Mesendoderm (in vitro differentiated cells): ENCODE measurements at regions not wholly inside any gene's neighbourhood (a gene's known extent, or its start where the extent isn't known, plus 50 kb on each side); places are given as distances from the start of the nearest gene placed in this dataset.

ENCODE experiments used
- DNase-seq: peaks from one replicate; pipeline ENCODE4 v3.0.0; 2013
- H2AK5ac ChIP-seq: 2 replicates; pipeline ENCODE4 v1.6.1; 2013; ENCODE audit warnings: low read length, inconsistent platforms
- H2BK120ac ChIP-seq: 2 replicates; pipeline ENCODE4 v1.6.1; 2013; ENCODE audit warnings: low read depth, mild to moderate bottlenecking, low read length, moderate library complexity, mixed read lengths
- H2BK15ac ChIP-seq: replicated peaks from 2 replicates; pipeline ENCODE4 v1.6.1; 2013; ENCODE audit warnings: low read depth, mild to moderate bottlenecking, moderate library complexity
- H2BK5ac ChIP-seq: 2 replicates; pipeline ENCODE4 v1.6.1; 2013; ENCODE audit warnings: low read length, inconsistent platforms
- H3K18ac ChIP-seq: 2 replicates; pipeline ENCODE4 v1.6.1; 2013; ENCODE audit warnings: mild to moderate bottlenecking, low read length, mixed read lengths
- H3K23ac ChIP-seq: one replicate; pipeline ENCODE4 v1.6.1; 2013; ENCODE audit warnings: low read length
- H3K27ac ChIP-seq: 2 replicates; pipeline ENCODE4 v1.5.1; 2013; ENCODE audit warnings: low read depth, mild to moderate bottlenecking, inconsistent platforms, low read length, moderate library complexity
- H3K27me3 ChIP-seq: 2 replicates; pipeline ENCODE4 v1.6.1; 2013; ENCODE audit warnings: low read length, control low read depth, mild to moderate bottlenecking, inconsistent platforms; ENCODE audit not compliant: insufficient read depth, poor library complexity
- H3K36me3 ChIP-seq: 2 replicates; pipeline ENCODE4 v1.6.1; 2013; ENCODE audit warnings: low read length, inconsistent platforms; ENCODE audit not compliant: control insufficient read depth, insufficient read depth
- H3K4ac ChIP-seq: one replicate; pipeline ENCODE4 v1.6.1; 2013; ENCODE audit warnings: low read depth, mild to moderate bottlenecking, low read length, moderate library complexity
- H3K4me1 ChIP-seq: 2 replicates; pipeline ENCODE4 v1.6.1; 2013; ENCODE audit warnings: low read depth, low read length, inconsistent platforms; ENCODE audit not compliant: control insufficient read depth
- H3K4me2 ChIP-seq: 2 replicates; pipeline ENCODE4 v1.6.1; 2013; ENCODE audit warnings: low read length
- H3K4me3 ChIP-seq: 2 replicates; pipeline ENCODE4 v1.5.1; 2013; ENCODE audit warnings: mild to moderate bottlenecking, low read length
- H3K56ac ChIP-seq: one replicate; pipeline ENCODE4 v1.6.1; 2013; ENCODE audit warnings: low read length
- H3K79me1 ChIP-seq: 2 replicates; pipeline ENCODE4 v1.6.1; 2013; ENCODE audit warnings: low read length, inconsistent platforms
- H3K79me2 ChIP-seq: 2 replicates; pipeline ENCODE4 v1.6.1; 2013; ENCODE audit warnings: mild to moderate bottlenecking, low read length; ENCODE audit not compliant: control insufficient read depth, insufficient read depth
- H3K9ac ChIP-seq: 2 replicates; pipeline ENCODE4 v1.6.1; 2013; ENCODE audit warnings: low read length, inconsistent platforms
- H4K5ac ChIP-seq: one replicate; pipeline ENCODE4 v1.6.1; 2013; ENCODE audit warnings: low read length
- H4K8ac ChIP-seq: one replicate; pipeline ENCODE4 v1.6.1; 2013; ENCODE audit warnings: low read depth, mild to moderate bottlenecking, control low read depth, low read length, moderate library complexity
- WGBS: extraction: QIAGEN DNeasy Blood & Tissue Kit; methylation state at CpG from one replicate; pipeline ENCODE4 v1.1.7; 2013; ENCODE audit warnings: low lambda C conversion rate, missing lambda C conversion rate; ENCODE audit not compliant: insufficient coverage; ENCODE audit errors: extremely low coverage; 5-methylcytosine and 5-hydroxymethylcytosine counted together

- Histone ChIP-seq H2BK15ac (no peak overlapping the region), H2BK120ac (peak overlapping the region; percentile 54), H3K36me3 (no peaks in the 10 kb centered on the region), H3K27ac (no peak overlapping the region), H4K8ac (no peak overlapping the region), H4K5ac (no peak overlapping the region), H2BK5ac (no peak overlapping the region), H3K79me1 (no peaks in the 10 kb centered on the region), H3K18ac (no peak overlapping the region), H2AK5ac (no peak overlapping the region), H3K4me2 (no peak overlapping the region), H3K27me3 (no peaks in the 10 kb centered on the region), H3K79me2 (no peaks in the 10 kb centered on the region), H3K56ac (no peak overlapping the region), H3K4me3 (no peak overlapping the region), H3K4ac (no peak overlapping the region), H3K4me1 (peaks cover 6% of the 10 kb centered on the region), H3K9ac (no peak overlapping the region), H3K23ac (no peak overlapping the region)
- DNase-seq = no peak
- no CpG with 5 or more reads among the region's 6 CpGs for WGBS
These were observed 150.8 kb downstream of the AQP4 start for GRCh38 chr18:26714739-26715138.

- Histone ChIP-seq H3K4me1 (peaks cover 11% of the 10 kb centered on the region), H2BK120ac (no peak overlapping the region), H3K36me3 (no peaks in the 10 kb centered on the region), H3K79me2 (no peaks in the 10 kb centered on the region), H2BK15ac (no peak overlapping the region), H2BK5ac (no peak overlapping the region), H3K9ac (no peak overlapping the region), H2AK5ac (no peak overlapping the region), H3K4ac (no peak overlapping the region), H3K4me3 (no peak overlapping the region), H4K8ac (no peak overlapping the region), H3K18ac (no peak overlapping the region), H3K79me1 (no peaks in the 10 kb centered on the region), H3K23ac (no peak overlapping the region), H3K4me2 (no peak overlapping the region), H3K56ac (no peak overlapping the region), H4K5ac (no peak overlapping the region), H3K27ac (no peak overlapping the region), H3K27me3 (no peaks in the 10 kb centered on the region)
- DNase-seq = no peak
- 100% methylated on average over 2 of the region's 3 CpGs for WGBS
These were observed 153.8 kb downstream of the AQP4 start for GRCh38 chr18:26711756-26712155.

GRCh38 chr18:26710470-26711096, 154.9 kb downstream of the AQP4 start:
- WGBS = no CpG with 5 or more reads among the region's 4 CpGs
- DNase-seq = peak; percentile 90
- peak overlapping the region; percentile 57 for H2BK15ac ChIP-seq
- no peak overlapping the region for H3K4me2 ChIP-seq
- H3K27ac ChIP-seq = peak overlapping the region; percentile 67
- H3K23ac ChIP-seq = no peak overlapping the region
- peaks cover 11% of the 10 kb centered on the region for H3K4me1 ChIP-seq
- H3K18ac ChIP-seq = no peak overlapping the region
- H3K36me3 ChIP-seq = no peaks in the 10 kb centered on the region
- H3K79me1 ChIP-seq = no peaks in the 10 kb centered on the region
- H3K9ac ChIP-seq = no peak overlapping the region
- H3K79me2 ChIP-seq = no peaks in the 10 kb centered on the region
- H3K27me3 ChIP-seq = no peaks in the 10 kb centered on the region
- H2BK5ac ChIP-seq = peak overlapping the region; percentile 74
- no peak overlapping the region for H4K8ac ChIP-seq
- no peak overlapping the region for H2AK5ac ChIP-seq
- no peak overlapping the region for H3K4ac ChIP-seq
- H2BK120ac ChIP-seq = no peak overlapping the region
- H4K5ac ChIP-seq = no peak overlapping the region
- H3K56ac ChIP-seq = no peak overlapping the region
- no peak overlapping the region for H3K4me3 ChIP-seq

- Histone ChIP-seq H3K23ac (no peak overlapping the region), H3K27me3 (no peaks in the 10 kb centered on the region), H3K18ac (no peak overlapping the region), H3K27ac (peak overlapping the region; percentile 67), H2BK120ac (peak overlapping the region; percentile 54), H3K4me3 (no peak overlapping the region), H4K5ac (peak overlapping the region; percentile 34), H3K79me1 (no peaks in the 10 kb centered on the region), H4K8ac (no peak overlapping the region), H2AK5ac (no peak overlapping the region), H3K9ac (peak overlapping the region; percentile 45), H3K79me2 (no peaks in the 10 kb centered on the region), H2BK15ac (no peak overlapping the region), H3K56ac (peak overlapping the region; percentile 77), H2BK5ac (peak overlapping the region; percentile 86), H3K4ac (no peak overlapping the region), H3K4me1 (peaks cover 11% of the 10 kb centered on the region), H3K36me3 (no peaks in the 10 kb centered on the region), H3K4me2 (peak overlapping the region; percentile 22)
- no CpG with 5 or more reads among the region's 1 CpG for whole genome bisulfite sequencing
- no peak for DNase-seq
These were observed 155.6 kb downstream of the AQP4 start for GRCh38 chr18:26709897-26710296.

- peaks cover 11% of the 10 kb centered on the region for H3K4me1 ChIP-seq
- no peak overlapping the region for H4K5ac ChIP-seq
- H2BK15ac ChIP-seq = no peak overlapping the region
- H3K4ac ChIP-seq = peak overlapping the region; percentile 52
- no peak overlapping the region for H3K4me3 ChIP-seq
- H3K79me2 ChIP-seq = no peaks in the 10 kb centered on the region
- H3K27me3 ChIP-seq = no peaks in the 10 kb centered on the region
- no peak overlapping the region for H3K23ac ChIP-seq
- no peaks in the 10 kb centered on the region for H3K79me1 ChIP-seq
- H2BK5ac ChIP-seq = peak overlapping the region; percentile 94
- no peak overlapping the region for H4K8ac ChIP-seq
- H3K18ac ChIP-seq = peak overlapping the region; percentile 94
- peak overlapping the region; percentile 82 for H2BK120ac ChIP-seq
- WGBS = no CpG with 5 or more reads among the region's 7 CpGs
- DNase-seq = no peak
- peak overlapping the region; percentile 71 for H3K56ac ChIP-seq
- peak overlapping the region; percentile 51 for H3K9ac ChIP-seq
- no peaks in the 10 kb centered on the region for H3K36me3 ChIP-seq
- no peak overlapping the region for H3K27ac ChIP-seq
- H2AK5ac ChIP-seq = no peak overlapping the region
- H3K4me2 ChIP-seq = no peak overlapping the region
These were observed 156.4 kb downstream of the AQP4 start for GRCh38 chr18:26708806-26709716.
